ENCODE measurements at regions not wholly inside any gene's neighbourhood (a gene's known extent, or its start where the extent isn't known, plus 50 kb on each side); places are given as distances from the start of the nearest gene placed in this dataset.

DNA sequence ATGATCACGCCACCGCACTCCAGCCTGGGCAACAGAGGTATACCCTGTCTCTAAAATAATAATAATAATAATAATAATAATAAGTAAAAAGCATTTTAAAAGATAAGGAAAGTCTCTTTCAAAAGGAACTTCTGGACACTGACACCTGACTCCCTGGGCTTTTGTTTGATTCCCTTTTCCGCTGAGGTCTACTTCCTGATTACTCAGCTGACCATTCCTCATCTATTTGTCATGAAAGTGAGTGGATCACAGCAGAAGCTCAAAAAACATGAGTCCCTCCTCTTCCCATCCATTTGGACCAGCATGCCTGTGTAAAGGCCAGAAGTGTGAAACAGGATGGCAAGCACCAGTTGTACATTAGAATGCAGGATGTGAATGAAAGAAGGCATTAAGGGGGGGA is 61.1 kb upstream of the FBXO28 start:
- TF ChIP-seq POLR2A (IDR thresholded peaks at IDR 0.05; ENCODE audit: low read depth, low read length): no peak
- TF ChIP-seq POLR2AphosphoS5 (IDR thresholded peaks at IDR 0.05; ENCODE audit: low read depth, low read length): no peak
- TF ChIP-seq PAX5 (IDR thresholded peaks at IDR 0.05; ENCODE audit: insufficient read depth, low read length, severe bottlenecking): no peak
